OCI-LY7 (cell line): ENCODE measurements at regions not wholly inside any gene's neighbourhood (a gene's known extent, or its start where the extent isn't known, plus 50 kb on each side); places are given as distances from the start of the nearest gene placed in this dataset.

Source experiments
- BruUV-seq: library from RNA; stranded (reverse); fragments of 400-500 nt; replicated peaks from 2 replicates; lab custom pipeline; 2021; lab: Mats Ljungman, UMichigan
- CTCF ChIA-PET: fragments of 300-600 bp; sonication (Branson Sonifier 250); formaldehyde crosslinking; loops from one replicate; lab custom pipeline; 2022; ENCODE audit warnings: antibody characterized with exemption; ENCODE audit not compliant: unreplicated experiment; lab: Charles Lee
- POLR2A ChIA-PET: fragments of 300-600 bp; sonication (Branson Sonifier 250); formaldehyde crosslinking; loops from one replicate; lab custom pipeline; 2022; ENCODE audit warnings: antibody characterized with exemption; lab: Charles Lee
- DNase-seq: peaks from one replicate; pipeline ENCODE4 v3.0.0-alpha.2; 2015; ENCODE audit warnings: low spot score
- H2AFZ ChIP-seq: fragments of 200-600 bp; sonication (generic), shearing (Covaris generic); 2 replicates; pipeline ENCODE4 v1.6.1; 2014; ENCODE audit warnings: mild to moderate bottlenecking, antibody characterized with exemption, low read length, moderate library complexity
- H3K27ac ChIP-seq: fragments of 200-600 bp; sonication (generic); 2 replicates; pipeline ENCODE4 v1.5.1; 2014; ENCODE audit warnings: mixed run types, low read depth, mild to moderate bottlenecking, moderate library complexity, low read length, inconsistent platforms; ENCODE audit not compliant: poor library complexity, severe bottlenecking
- H3K36me3 ChIP-seq: fragments of 200-600 bp; sonication (generic); 2 replicates; pipeline ENCODE4 v1.6.1; 2014; ENCODE audit warnings: mild to moderate bottlenecking, antibody characterized with exemption, low read length, moderate library complexity, mixed read lengths; ENCODE audit not compliant: insufficient read depth
- H3K4me1 ChIP-seq: fragments of 200-600 bp; sonication (generic); 2 replicates; pipeline ENCODE4 v1.5.1; 2014; ENCODE audit warnings: mild to moderate bottlenecking, low read length; ENCODE audit not compliant: insufficient read depth, poor library complexity, severe bottlenecking
- H3K4me2 ChIP-seq: fragments of 200-600 bp; sonication (generic); 2 replicates; pipeline ENCODE4 v1.6.1; 2014; ENCODE audit warnings: mild to moderate bottlenecking, low read length
- H3K4me3 ChIP-seq: fragments of 200-600 bp; sonication (generic); 2 replicates; pipeline ENCODE4 v1.5.1; 2014; ENCODE audit warnings: mild to moderate bottlenecking, low read depth, low read length; ENCODE audit not compliant: poor library complexity, severe bottlenecking
- H3K79me2 ChIP-seq: fragments of 200-600 bp; sonication (generic); 2 replicates; pipeline ENCODE4 v1.6.1; 2016; ENCODE audit warnings: low read depth, mild to moderate bottlenecking, low read length, moderate library complexity, mixed read lengths; ENCODE audit not compliant: insufficient read depth
- H3K9me2 ChIP-seq: fragments of 200-600 bp; sonication (generic); 2 replicates; pipeline ENCODE4 v1.6.1; 2016; ENCODE audit warnings: mild to moderate bottlenecking, low read length, mixed read lengths; ENCODE audit not compliant: insufficient read depth
- H3K9me3 ChIP-seq: fragments of 200-600 bp; sonication (generic); 2 replicates; pipeline ENCODE4 v1.6.1; 2014; ENCODE audit warnings: mild to moderate bottlenecking, mixed run types, low read length, mixed read lengths
- H4K20me1 ChIP-seq: fragments of 200-600 bp; sonication (generic); 2 replicates; pipeline ENCODE4 v1.6.1; 2014; ENCODE audit warnings: mild to moderate bottlenecking, antibody characterized with exemption, low read length, moderate library complexity, mixed read lengths; ENCODE audit not compliant: insufficient read depth
- CTCF ChIP-seq: fragments of 200-600 bp; sonication (generic); conservative IDR thresholded peaks from 2 replicates; pipeline ENCODE4 v1.5.1; 2014; ENCODE audit warnings: mild to moderate bottlenecking, antibody characterized with exemption, low read length, moderate library complexity, mixed read lengths
- EZH2phosphoT487 ChIP-seq: fragments of 200-600 bp; sonication (generic); IDR thresholded peaks from 2 replicates; pipeline ENCODE4 v1.6.1; 2018; ENCODE audit warnings: low read depth, borderline replicate concordance, mild to moderate bottlenecking, mixed run types, antibody characterized with exemption, low read length, moderate library complexity, mixed read lengths
- intact Hi-C: fragments of 100-400 bp; cut with micrococcal nuclease; formaldehyde crosslinking; loops from one replicate; pipeline ENCODE4 v1.10.0; 2022; ENCODE audit not compliant: unreplicated experiment

- H3K36me3 ChIP-seq = no peaks in the 10 kb centered on the region
- POLR2A ChIA-PET = interaction anchor here (0.7 to 1.0 kb wide), 2 partner anchors 32 to 49 kb away, joined by 3 to 4 read pairs; no protein-coding TSS in a partner anchor
- TF ChIP-seq EZH2phosphoT487 = no peak
- no peak for TF ChIP-seq CTCF
- no peak overlapping the region for H2AFZ ChIP-seq
- H3K4me1 ChIP-seq = no peaks in the 10 kb centered on the region
- no peaks in the 10 kb centered on the region for H4K20me1 ChIP-seq
- H3K9me2 ChIP-seq = no peaks in the 10 kb centered on the region
- intact Hi-C loops = no loop called here
- no peaks in the 10 kb centered on the region for H3K79me2 ChIP-seq
- no peak for DNase-seq
- no peak overlapping the region for H3K4me3 ChIP-seq
- H3K27ac ChIP-seq = no peak overlapping the region
- H3K9me3 ChIP-seq = no peaks in the 10 kb centered on the region
- H3K4me2 ChIP-seq = no peak overlapping the region
- CTCF ChIA-PET = no interaction called here
- BruUV-seq = no TSS peak
These were observed 93.0 kb upstream of the ARGLU1 start for GRCh38 chr13:106660746-106661625.

GRCh38 chr13:106657104-106657503 is 89.2 kb upstream of the ARGLU1 start:
- Histone ChIP-seq H2AFZ (no peak overlapping the region), H3K9me2 (no peaks in the 10 kb centered on the region), H3K79me2 (no peaks in the 10 kb centered on the region), H3K27ac (no peak overlapping the region), H3K9me3 (no peaks in the 10 kb centered on the region), H3K36me3 (no peaks in the 10 kb centered on the region), H3K4me3 (no peak overlapping the region), H3K4me2 (no peak overlapping the region), H3K4me1 (no peaks in the 10 kb centered on the region), H4K20me1 (no peaks in the 10 kb centered on the region)
- no peak for TF ChIP-seq EZH2phosphoT487
- no peak for TF ChIP-seq CTCF
- POLR2A ChIA-PET = no interaction called here
- intact Hi-C loops = no loop called here
- BruUV-seq = no TSS peak
- no peak for DNase-seq
- CTCF ChIA-PET = no interaction called here

- H3K27ac ChIP-seq = no peak overlapping the region
- H3K4me2 ChIP-seq = no peak overlapping the region
- no peaks in the 10 kb centered on the region for H3K36me3 ChIP-seq
- TF ChIP-seq CTCF (no peak), EZH2phosphoT487 (no peak)
- intact Hi-C loops = no loop called here
- no peaks in the 10 kb centered on the region for H3K9me2 ChIP-seq
- BruUV-seq = no TSS peak
- H3K9me3 ChIP-seq = no peaks in the 10 kb centered on the region
- ChIA-PET POLR2A (interaction anchor here (0.6 kb wide), 1 partner anchor 43 kb away, joined by 5 read pairs; no protein-coding TSS in a partner anchor), CTCF (no interaction called here)
- no peaks in the 10 kb centered on the region for H3K4me1 ChIP-seq
- H3K79me2 ChIP-seq = no peaks in the 10 kb centered on the region
- no peak for DNase-seq
- no peak overlapping the region for H3K4me3 ChIP-seq
- H2AFZ ChIP-seq = no peak overlapping the region
- no peaks in the 10 kb centered on the region for H4K20me1 ChIP-seq
These were observed 88.2 kb upstream of the ARGLU1 start for GRCh38 chr13:106656186-106656585.
